B cell (primary cell): ENCODE measurements at regions not wholly inside any gene's neighbourhood (a gene's known extent, or its start where the extent isn't known, plus 50 kb on each side); places are given as distances from the start of the nearest gene placed in this dataset.

ENCODE experiments used
- ATAC-seq: fragments of 200-7000 bp; cut with Tn5 transposase; one replicate; pipeline ENCODE4 v1.10.0; 2021; ENCODE audit warnings: low read depth, mild to moderate bottlenecking, moderate number of reproducible peaks, moderate library complexity
- CTCF ChIA-PET: fragments of 350-600 bp; sonication (Branson Sonifier 250); formaldehyde crosslinking; loops from one replicate; lab custom pipeline; 2021; ENCODE audit warnings: antibody characterized with exemption, inconsistent platforms; lab: Charles Lee
- POLR2A ChIA-PET: fragments of 350-600 bp; sonication (Branson Sonifier 250); formaldehyde crosslinking; loops from one replicate; lab custom pipeline; 2021; ENCODE audit warnings: antibody characterized with exemption; lab: Charles Lee
- DNase-seq: peaks from one replicate; pipeline ENCODE4 v3.0.0; 2013
- H2AFZ ChIP-seq: 2 replicates; pipeline ENCODE4 v1.6.1; 2012; ENCODE audit warnings: mild to moderate bottlenecking, low read depth, low read length; ENCODE audit not compliant: insufficient read depth, poor library complexity, severe bottlenecking
- H3K27ac ChIP-seq, 2 donors: 1 replicate in 1 of 2; 2 replicates in 1 of 2; pipeline ENCODE4 v1.5.1; 2012 to 2013; ENCODE audit warnings: low read length in 2 of 2, mild to moderate bottlenecking in 2 of 2, moderate library complexity in 1 of 2
- H3K27me3 ChIP-seq, 4 experiments: fragments of 200-600 bp in 1 of 4; sonication (generic) in 1 of 4; replicated peaks in 1 of 4; 1 replicate in 2 of 4; 2 replicates in 2 of 4; pipeline versions ENCODE4 v1.6.1 to v1.7.0; 2013 to 2016; ENCODE audit warnings: low read length in 3 of 4, mild to moderate bottlenecking in 2 of 4, mixed read lengths in 1 of 4, moderate library complexity in 1 of 4; ENCODE audit not compliant: insufficient read depth in 4 of 4, control insufficient read depth in 3 of 4; ENCODE audit errors: control extremely low read depth in 1 of 4
- H3K36me3 ChIP-seq, 2 experiments: replicated peaks in 1 of 2; 1 replicate in 1 of 2; 2 replicates in 1 of 2; pipeline versions ENCODE4 v1.6.1 to v1.7.1; 2013; ENCODE audit warnings: low read length in 1 of 2; ENCODE audit not compliant: insufficient read depth in 2 of 2, control insufficient read depth in 1 of 2; ENCODE audit errors: control extremely low read depth in 1 of 2, extremely low read depth in 1 of 2
- H3K4me1 ChIP-seq, 2 donors: fragments of 200-600 bp in 1 of 2; sonication (generic) in 1 of 2; 1 replicate in 1 of 2; 2 replicates in 1 of 2; pipeline versions ENCODE4 v1.5.1 to v1.6.1; 2013 to 2017; ENCODE audit warnings: low read length in 2 of 2; ENCODE audit not compliant: control insufficient read depth in 2 of 2, insufficient read depth in 2 of 2
- H3K4me2 ChIP-seq: replicated peaks from 2 replicates; pipeline ENCODE3; 2012; ENCODE audit warnings: mild to moderate bottlenecking, low read depth, low read length; ENCODE audit not compliant: poor library complexity, severe bottlenecking
- H3K4me3 ChIP-seq, 5 experiments: fragments of 200-600 bp in 1 of 5; sonication (generic) in 1 of 5; 1 replicate in 3 of 5; 2 replicates in 2 of 5; pipeline versions ENCODE4 v1.5.1 to v1.7.0; 2011 to 2016; ENCODE audit warnings: low read length in 4 of 5, mild to moderate bottlenecking in 4 of 5, low read depth in 2 of 5, control low read depth in 1 of 5, moderate library complexity in 1 of 5; ENCODE audit not compliant: insufficient read depth in 1 of 5; ENCODE audit errors: control extremely low read depth in 1 of 5, extremely low read depth in 1 of 5
- H3K79me2 ChIP-seq: fragments of 200-600 bp; sonication (generic); one replicate; pipeline ENCODE4 v1.6.0; 2016; ENCODE audit warnings: low read length; ENCODE audit not compliant: control insufficient read depth, insufficient read depth
- H3K9ac ChIP-seq: fragments of 200-600 bp; sonication (generic); 2 replicates; pipeline ENCODE4 v1.6.1; 2017; ENCODE audit warnings: mild to moderate bottlenecking, low read length, moderate library complexity
- H3K9me3 ChIP-seq, 3 donors: one replicate each; pipeline versions ENCODE4 v1.6.1 to v1.7.1; 2013; ENCODE audit warnings: low read length in 2 of 3; ENCODE audit not compliant: control insufficient read depth in 2 of 3, insufficient read depth in 1 of 3; ENCODE audit errors: control extremely low read depth in 1 of 3
- H4K20me1 ChIP-seq: 2 replicates; pipeline ENCODE4 v1.6.0; 2012; ENCODE audit warnings: mild to moderate bottlenecking, low read length; ENCODE audit not compliant: insufficient read depth, control insufficient read depth, poor library complexity, severe bottlenecking
- H3K27ac Mint-ChIP-seq: one replicate; pipeline ENCODE4 v1.8.0; 2021; ENCODE audit warnings: mixed read lengths
- H3K27me3 Mint-ChIP-seq: one replicate; pipeline ENCODE4 v1.8.0; 2021; ENCODE audit warnings: mixed read lengths
- H3K4me1 Mint-ChIP-seq: one replicate; pipeline ENCODE4 v1.8.0; 2021; ENCODE audit warnings: mixed read lengths
- H3K4me3 Mint-ChIP-seq: one replicate; pipeline ENCODE4 v1.8.0; 2021; ENCODE audit warnings: mixed read lengths
- H3K9me3 Mint-ChIP-seq: one replicate; pipeline ENCODE4 v1.8.0; 2022; ENCODE audit warnings: mixed read lengths; ENCODE audit not compliant: insufficient read depth
- CTCF ChIP-seq: fragments of 200-600 bp; IDR thresholded peaks from one replicate; pipeline ENCODE4 v1.8.0; 2022; ENCODE audit warnings: antibody characterized with exemption, mild to moderate bottlenecking
- EZH2 ChIP-seq: IDR thresholded peaks from 2 replicates; pipeline ENCODE4 v1.6.1; 2012; ENCODE audit warnings: borderline replicate concordance, low read depth, mild to moderate bottlenecking, moderate library complexity, low read length; ENCODE audit not compliant: insufficient read depth, poor library complexity, severe bottlenecking
- WGBS: methylation state at CpG from one replicate; pipeline ENCODE4 v1.1.5; 2013; ENCODE audit warnings: missing lambda C conversion rate; ENCODE audit not compliant: insufficient coverage; 5-methylcytosine and 5-hydroxymethylcytosine counted together
- intact Hi-C: fragments of 100-400 bp; cut with micrococcal nuclease; formaldehyde crosslinking; loops from one replicate; pipeline ENCODE4 v1.10.0; 2022

- Histone ChIP-seq H3K27me3 (no peaks in the 10 kb centered on the region), H3K4me3 (no peak overlapping the region), H3K27ac (no peak overlapping the region), H3K9me3 (peaks cover 0 to 3% (median 0%) of the 10 kb centered on the region in 3 donors), H2AFZ (no peak overlapping the region), H3K9ac (no peak overlapping the region), H3K4me2 (no peak overlapping the region), H3K4me1 (no peaks in the 10 kb centered on the region), H3K79me2 (no peaks in the 10 kb centered on the region), H3K36me3 (no peaks in the 10 kb centered on the region), H4K20me1 (no peaks in the 10 kb centered on the region)
- no peak for TF ChIP-seq CTCF
- TF ChIP-seq EZH2, result no peak
- ATAC-seq, result no peak
- H3K4me1 Mint-ChIP-seq, result no peaks in the 10 kb centered on the region
- no peak overlapping the region for H3K4me3 Mint-ChIP-seq
- CTCF ChIA-PET, result no interaction called here
- DNase-seq, result no peak
- 100% methylated on average over 1 of the region's 1 CpG for WGBS
- intact Hi-C loops, result no loop called here
- POLR2A ChIA-PET, result no interaction called here
- peaks cover 4% of the 10 kb centered on the region for H3K9me3 Mint-ChIP-seq
- no peak overlapping the region for H3K27ac Mint-ChIP-seq
- H3K27me3 Mint-ChIP-seq, result no peaks in the 10 kb centered on the region
Measured at GRCh38 chr3:64818196-64818595, 130.4 kb upstream of the ADAMTS9 start.

- Histone ChIP-seq H3K36me3 (no peaks in the 10 kb centered on the region), H3K4me3 (no peak overlapping the region), H4K20me1 (no peaks in the 10 kb centered on the region), H3K9ac (no peak overlapping the region), H3K27ac (no peak overlapping the region), H2AFZ (no peak overlapping the region), H3K4me2 (no peak overlapping the region), H3K27me3 (no peaks in the 10 kb centered on the region), H3K4me1 (no peaks in the 10 kb centered on the region), H3K9me3 (peaks cover 0 to 3% (median 0%) of the 10 kb centered on the region in 3 donors), H3K79me2 (no peaks in the 10 kb centered on the region)
- 100% methylated on average over 1 of the region's 1 CpG for WGBS
- no peak overlapping the region for H3K27ac Mint-ChIP-seq
- no peaks in the 10 kb centered on the region for H3K27me3 Mint-ChIP-seq
- DNase-seq, result no peak
- intact Hi-C loops, result no loop called here
- no peak for ATAC-seq
- no peaks in the 10 kb centered on the region for H3K4me1 Mint-ChIP-seq
- TF ChIP-seq CTCF (no peak), EZH2 (no peak)
- no peak overlapping the region for H3K4me3 Mint-ChIP-seq
- peaks cover 8% of the 10 kb centered on the region for H3K9me3 Mint-ChIP-seq
- POLR2A ChIA-PET, result no interaction called here
- CTCF ChIA-PET, result no interaction called here
Measured at GRCh38 chr3:64816355-64816754, 128.6 kb upstream of the ADAMTS9 start.
